DND-41 (cell line): ENCODE measurements at regions not wholly inside any gene's neighbourhood (a gene's known extent, or its start where the extent isn't known, plus 50 kb on each side); places are given as distances from the start of the nearest gene placed in this dataset.
"Not testable (repeated sequence)": the region's sequence is repeated elsewhere in the genome, so short reads cannot be mapped to it uniquely, and the experiment has no call there.

Source experiments
- ATAC-seq: fragments of 200-7000 bp; cut with Tn5 transposase; 3 replicates; pipeline ENCODE4 v1.9.1; 2021; ENCODE audit warnings: low read depth; ENCODE audit not compliant: insufficient read depth
- DNase-seq: peaks from one replicate; pipeline ENCODE4 v3.0.0-alpha.2; 2020
- H2AFZ ChIP-seq: 2 replicates; pipeline ENCODE4 v1.6.0; 2012; ENCODE audit warnings: low read depth, low read length
- H3K27ac ChIP-seq: 2 replicates; pipeline ENCODE4 v1.5.1; 2012; ENCODE audit warnings: low read length, inconsistent platforms
- H3K27me3 ChIP-seq: fragments of 200-600 bp; sonication (generic); 2 replicates; pipeline ENCODE4 v1.6.0; 2012; ENCODE audit warnings: low read length, mild to moderate bottlenecking, inconsistent platforms; ENCODE audit not compliant: insufficient read depth, poor library complexity
- H3K36me3 ChIP-seq: 2 replicates; pipeline ENCODE4 v1.5.1; 2012; ENCODE audit warnings: low read length, inconsistent platforms; ENCODE audit not compliant: insufficient read depth
- H3K4me1 ChIP-seq: 2 replicates; pipeline ENCODE4 v1.5.1; 2012; ENCODE audit warnings: mild to moderate bottlenecking, low read length; ENCODE audit not compliant: insufficient read depth
- H3K4me2 ChIP-seq: 2 replicates; pipeline ENCODE4 v1.6.0; 2012; ENCODE audit warnings: mild to moderate bottlenecking, moderate library complexity, low read length, inconsistent platforms; ENCODE audit not compliant: insufficient read depth
- H3K4me3 ChIP-seq, 2 experiments: fragments of 200-600 bp in 1 of 2; shearing (Covaris generic) in 1 of 2; 2 replicates each; pipeline ENCODE4 v1.5.1; 2012 to 2016; ENCODE audit warnings: inconsistent platforms in 2 of 2, low read length in 2 of 2, mild to moderate bottlenecking in 2 of 2, low read depth in 1 of 2, moderate library complexity in 1 of 2
- H3K79me2 ChIP-seq: 2 replicates; pipeline ENCODE4 v1.6.0; 2012; ENCODE audit warnings: low read length, inconsistent platforms; ENCODE audit not compliant: insufficient read depth
- H3K9ac ChIP-seq: 2 replicates; pipeline ENCODE4 v1.6.0; 2012; ENCODE audit warnings: low read depth, mild to moderate bottlenecking, inconsistent platforms, low read length, moderate library complexity
- H3K9me3 ChIP-seq: 2 replicates; pipeline ENCODE4 v1.5.1; 2012; ENCODE audit warnings: low read length, moderate library complexity, mild to moderate bottlenecking, inconsistent platforms; ENCODE audit not compliant: insufficient read depth, severe bottlenecking
- H4K20me1 ChIP-seq: 2 replicates; pipeline ENCODE4 v1.6.0; 2012; ENCODE audit warnings: low read length; ENCODE audit not compliant: insufficient read depth
- EZH2 ChIP-seq: IDR thresholded peaks from 3 replicates; pipeline ENCODE4 v1.6.1; 2012; ENCODE audit warnings: borderline replicate concordance, low read depth, mild to moderate bottlenecking, moderate library complexity, low read length, inconsistent platforms; ENCODE audit not compliant: severe bottlenecking
- TF ChIP-seq, protein P1 (sequence below): IDR thresholded peaks from 2 replicates; pipeline ENCODE4 v1.5.1; 2012; ENCODE audit warnings: borderline replicate concordance, low read length, moderate library complexity, mild to moderate bottlenecking; ENCODE audit not compliant: poor library complexity, severe bottlenecking; ENCODE audit errors: extremely low read depth

- DNase-seq (no peak), ATAC-seq (no peak)
- H4K20me1 ChIP-seq = no peaks in the 10 kb centered on the region
- H3K4me3 ChIP-seq = no peak overlapping the region
- H3K9ac ChIP-seq = no peak overlapping the region
- no peak overlapping the region for H3K27ac ChIP-seq
- no peak overlapping the region for H3K4me2 ChIP-seq
- H3K4me1 ChIP-seq = no peaks in the 10 kb centered on the region
- peaks cover 3% of the 10 kb centered on the region for H3K27me3 ChIP-seq
- H3K9me3 ChIP-seq = peaks cover 3% of the 10 kb centered on the region
- no peak for TF ChIP-seq EZH2
- TF ChIP-seq, protein P1, sequence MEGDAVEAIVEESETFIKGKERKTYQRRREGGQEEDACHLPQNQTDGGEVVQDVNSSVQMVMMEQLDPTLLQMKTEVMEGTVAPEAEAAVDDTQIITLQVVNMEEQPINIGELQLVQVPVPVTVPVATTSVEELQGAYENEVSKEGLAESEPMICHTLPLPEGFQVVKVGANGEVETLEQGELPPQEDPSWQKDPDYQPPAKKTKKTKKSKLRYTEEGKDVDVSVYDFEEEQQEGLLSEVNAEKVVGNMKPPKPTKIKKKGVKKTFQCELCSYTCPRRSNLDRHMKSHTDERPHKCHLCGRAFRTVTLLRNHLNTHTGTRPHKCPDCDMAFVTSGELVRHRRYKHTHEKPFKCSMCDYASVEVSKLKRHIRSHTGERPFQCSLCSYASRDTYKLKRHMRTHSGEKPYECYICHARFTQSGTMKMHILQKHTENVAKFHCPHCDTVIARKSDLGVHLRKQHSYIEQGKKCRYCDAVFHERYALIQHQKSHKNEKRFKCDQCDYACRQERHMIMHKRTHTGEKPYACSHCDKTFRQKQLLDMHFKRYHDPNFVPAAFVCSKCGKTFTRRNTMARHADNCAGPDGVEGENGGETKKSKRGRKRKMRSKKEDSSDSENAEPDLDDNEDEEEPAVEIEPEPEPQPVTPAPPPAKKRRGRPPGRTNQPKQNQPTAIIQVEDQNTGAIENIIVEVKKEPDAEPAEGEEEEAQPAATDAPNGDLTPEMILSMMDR = no peak
- H2AFZ ChIP-seq = no peak overlapping the region
- H3K36me3 ChIP-seq = no peaks in the 10 kb centered on the region
- H3K79me2 ChIP-seq = no peaks in the 10 kb centered on the region
Measured at GRCh38 chr6:153357391-153357790, 226.3 kb upstream of the RGS17 start.

DNA sequence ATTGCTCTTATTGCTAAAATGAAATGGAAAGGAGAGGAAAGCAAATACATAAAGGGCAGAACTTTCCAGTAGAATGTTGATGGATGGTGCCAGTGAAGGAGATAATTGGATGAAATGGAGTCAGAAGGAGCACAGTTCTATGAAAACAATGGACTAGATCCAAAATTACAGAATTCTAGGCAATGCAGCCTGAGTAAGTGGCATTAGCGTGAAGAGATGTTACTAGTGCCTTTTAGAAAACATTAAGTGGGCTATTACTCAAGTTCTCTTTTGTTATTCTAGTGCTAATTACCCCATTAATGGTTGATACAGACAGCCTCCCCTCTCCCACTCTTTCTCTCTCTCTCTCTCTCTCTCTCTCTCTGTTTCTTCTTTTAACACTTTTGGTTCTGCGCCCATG lies 209.5 kb upstream of the RGS17 start:
- no peaks in the 10 kb centered on the region for H3K27me3 ChIP-seq
- no peak for DNase-seq
- no peak overlapping the region for H3K4me2 ChIP-seq
- no peak for ATAC-seq
- no peak for TF ChIP-seq EZH2
- TF ChIP-seq, protein P1 = no peak
- H2AFZ ChIP-seq = no peak overlapping the region
- H3K79me2 ChIP-seq = no peaks in the 10 kb centered on the region
- H3K9ac ChIP-seq = no peak overlapping the region
- H3K4me1 ChIP-seq = no peaks in the 10 kb centered on the region
- no peaks in the 10 kb centered on the region for H4K20me1 ChIP-seq
- H3K36me3 ChIP-seq = no peaks in the 10 kb centered on the region
- H3K9me3 ChIP-seq = no peaks in the 10 kb centered on the region
- no peak overlapping the region for H3K4me3 ChIP-seq
- no peak overlapping the region for H3K27ac ChIP-seq

DNA sequence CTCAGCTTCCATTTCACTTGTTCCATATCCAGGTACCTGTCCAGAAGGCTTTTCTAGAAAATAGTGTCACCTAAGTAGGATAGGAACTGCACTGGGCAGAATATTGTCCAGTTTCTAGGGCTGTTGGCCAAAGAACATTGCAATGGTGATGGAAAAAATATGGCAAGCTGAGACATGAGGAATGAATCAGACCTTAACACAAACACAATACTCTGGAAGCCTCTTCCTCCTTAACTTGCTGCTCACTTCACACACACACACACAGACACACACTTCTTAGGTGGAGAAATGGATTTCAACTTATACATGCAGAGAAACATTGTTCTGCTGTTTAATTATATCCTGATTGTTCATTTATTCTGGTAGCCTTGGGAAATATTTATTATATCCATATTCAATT lies 203.0 kb upstream of the RGS17 start:
- H2AFZ ChIP-seq = no peak overlapping the region
- no peak overlapping the region for H3K27ac ChIP-seq
- TF ChIP-seq, protein P1 = no peak
- no peaks in the 10 kb centered on the region for H3K27me3 ChIP-seq
- no peaks in the 10 kb centered on the region for H4K20me1 ChIP-seq
- H3K79me2 ChIP-seq = no peaks in the 10 kb centered on the region
- H3K36me3 ChIP-seq = no peaks in the 10 kb centered on the region
- no peak overlapping the region for H3K9ac ChIP-seq
- H3K9me3 ChIP-seq = no peaks in the 10 kb centered on the region
- no peak for ATAC-seq
- no peak overlapping the region for H3K4me3 ChIP-seq
- no peak for DNase-seq
- no peak overlapping the region for H3K4me2 ChIP-seq
- no peaks in the 10 kb centered on the region for H3K4me1 ChIP-seq

DNA sequence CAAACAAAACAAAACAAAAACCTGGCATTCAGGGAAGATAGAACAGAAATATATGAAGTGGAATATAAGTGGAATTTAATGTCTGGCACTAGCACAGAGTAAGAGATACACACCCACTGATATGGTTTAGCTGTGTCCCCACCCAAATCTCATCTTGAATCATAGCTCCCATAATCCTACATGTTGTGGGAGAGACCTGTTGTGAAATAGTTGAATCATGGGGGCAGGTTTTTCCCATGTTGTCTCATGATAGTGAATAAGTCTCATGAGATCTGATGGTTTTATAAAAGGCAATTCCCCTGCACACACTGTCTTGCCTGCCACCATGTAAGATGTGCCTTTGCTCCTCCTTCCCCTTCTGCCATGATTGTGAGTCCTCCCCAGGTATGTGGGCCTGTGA lies 200.1 kb upstream of the RGS17 start:
- H3K36me3 ChIP-seq, H3K79me2 ChIP-seq, H3K27me3 ChIP-seq, DNase-seq, H4K20me1 ChIP-seq, H3K27ac ChIP-seq, H3K9ac ChIP-seq, H3K9me3 ChIP-seq, ATAC-seq, H2AFZ ChIP-seq, H3K4me1 ChIP-seq, H3K4me3 ChIP-seq, H3K4me2 ChIP-seq: not testable (repeated sequence)
